Pancreas (tissue), 10 donors: ENCODE measurements at regions not wholly inside any gene's neighbourhood (a gene's known extent, or its start where the extent isn't known, plus 50 kb on each side); places are given as distances from the start of the nearest gene placed in this dataset.
"Not testable (repeated sequence)": the region's sequence is repeated elsewhere in the genome, so short reads cannot be mapped to it uniquely, and the experiment has no call there.

ENCODE experiments used
- ATAC-seq, 4 donors: fragments of 200-7000 bp; cut with Tn5 transposase; one replicate each; pipeline versions ENCODE4 v1.8.0 to v1.9.1; 2020; ENCODE audit warnings: mild to moderate bottlenecking in 4 of 4, moderate library complexity in 4 of 4
- DNase-seq, 6 donors: peaks; one replicate each; pipeline ENCODE4 v3.0.0-alpha.2; 2020
- FAIRE-seq: peaks from 2 replicates; lab custom pipeline; 2012; peaks lifted over from hg19 to GRCh38; lab: Jason Lieb, UNC
- H3K27ac ChIP-seq, 4 donors: fragments of 200-600 bp; sonication (generic); 1 replicate in 3 of 4; 2 replicates in 1 of 4; pipeline versions ENCODE4 v1.5.0 to v1.8.0; 2020
- H3K27me3 ChIP-seq, 4 donors: fragments of 200-600 bp; one replicate each; pipeline ENCODE4 v1.8.0; 2021
- H3K36me3 ChIP-seq, 3 donors: fragments of 200-600 bp; sonication (generic) in 1 of 3; one replicate each; pipeline versions ENCODE4 v1.5.0 to v1.8.0; 2020 to 2021
- H3K4me1 ChIP-seq, 3 donors: fragments of 200-600 bp; one replicate each; pipeline ENCODE4 v1.8.0; 2021
- H3K4me3 ChIP-seq, 4 donors: fragments of 200-600 bp; sonication (generic) in 2 of 4; one replicate each; pipeline versions ENCODE4 v1.5.0 to v1.8.0; 2020 to 2021
- H3K9me3 ChIP-seq, 4 donors: fragments of 200-600 bp; one replicate each; pipeline ENCODE4 v1.8.0; 2021
- CTCF ChIP-seq, 4 donors: fragments of 200-600 bp; sonication (generic) in 3 of 4; IDR thresholded peaks; one replicate each; pipeline versions ENCODE4 v1.5.0 to v1.8.0; 2021; ENCODE audit warnings: antibody characterized with exemption in 4 of 4
- WGBS, 2 donors: extraction: QIAGEN DNeasy Blood & Tissue Kit; methylation state at CpG; one replicate each; pipeline ENCODE4 v1.1.7; 2013; 5-methylcytosine and 5-hydroxymethylcytosine counted together
- intact Hi-C, 3 donors: fragments of 100-400 bp; cut with DNase I; formaldehyde crosslinking; loops; one replicate each; pipeline versions ENCODE4 v1.11.1 to v1.14.2; 2022
- donor health status: healthy with polysubstance abuse.
- donor health status: DM: no; HTN: no; CAD: no; lungs with moderate emphysema.
- donor health status: DM: no; HTN: no; CAD: no.
- donor health status: control.
- donor health status: control.
- donor health status: Bipolar disorder and iron deficiency.
- donor health status: DM: yes; HTN: yes; CAD: no.
- donor health status: DM: no; HTN: no; CAD: no.
- donor health status: DM: no; HTN: no; CAD: no.
- donor health status: DM: yes; HTN: yes; CAD: no.

DNA sequence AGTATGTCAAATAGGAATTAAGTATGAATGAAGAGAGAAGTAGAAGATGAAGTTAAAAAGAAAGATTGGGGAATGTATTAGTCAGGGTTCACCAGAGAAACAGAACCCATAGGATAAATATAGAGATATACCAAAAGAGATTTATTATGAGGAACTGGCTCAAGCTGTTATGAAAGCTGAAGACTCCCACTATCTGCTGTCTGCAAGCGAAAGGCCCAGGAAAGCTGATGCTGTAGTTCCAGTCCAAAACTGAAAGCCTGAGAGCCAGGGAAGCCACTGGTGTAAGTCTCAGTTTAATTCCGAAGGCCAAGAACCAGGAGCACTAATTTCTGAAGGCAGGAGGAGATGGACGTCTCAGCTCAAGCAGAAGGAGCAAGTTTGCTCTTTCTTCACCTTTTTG lies 200.9 kb upstream of the FN1 start:
- Histone ChIP-seq H3K4me3 (no peak overlapping the region), H3K36me3 (no peaks in the 10 kb centered on the region), H3K27ac (no peak overlapping the region), H3K9me3 (no peaks in the 10 kb centered on the region), H3K4me1 (no peaks in the 10 kb centered on the region), H3K27me3 (no peaks in the 10 kb centered on the region)
- ATAC-seq: no peak
- DNase-seq: no peak
- WGBS, 2 donors: 65 to 70% methylated on average over 3 of the region's 3 CpGs
- no peak for FAIRE-seq
- intact Hi-C loops: no loop called here
- TF ChIP-seq CTCF (IDR thresholded peaks at IDR 0.05): no peak

- 32 to 43% methylated on average over 2 of the region's 2 CpGs for WGBS, 2 donors
- intact Hi-C loops: no loop called here
- no peaks in the 10 kb centered on the region for H3K9me3 ChIP-seq
- no peaks in the 10 kb centered on the region for H3K4me1 ChIP-seq
- no peak for FAIRE-seq
- H3K27me3 ChIP-seq: no peaks in the 10 kb centered on the region
- H3K36me3 ChIP-seq: no peaks in the 10 kb centered on the region
- DNase-seq: no peak
- no peak overlapping the region for H3K27ac ChIP-seq
- no peak for TF ChIP-seq CTCF (IDR thresholded peaks at IDR 0.05)
- no peak for ATAC-seq
- no peak overlapping the region for H3K4me3 ChIP-seq
These were observed 199.9 kb upstream of the FN1 start for GRCh38 chr2:215635788-215636139.

- ATAC-seq: no peak
- FAIRE-seq: no peak
- no peak overlapping the region for H3K4me3 ChIP-seq
- no peaks in the 10 kb centered on the region for H3K9me3 ChIP-seq
- intact Hi-C loops: no loop called here
- TF ChIP-seq CTCF (IDR thresholded peaks at IDR 0.05): no peak
- H3K4me1 ChIP-seq: no peaks in the 10 kb centered on the region
- H3K27ac ChIP-seq: no peak overlapping the region
- H3K36me3 ChIP-seq: no peaks in the 10 kb centered on the region
- H3K27me3 ChIP-seq: no peaks in the 10 kb centered on the region
- no peak for DNase-seq
These were observed 199.4 kb upstream of the FN1 start for GRCh38 chr2:215635071-215635787.

DNA sequence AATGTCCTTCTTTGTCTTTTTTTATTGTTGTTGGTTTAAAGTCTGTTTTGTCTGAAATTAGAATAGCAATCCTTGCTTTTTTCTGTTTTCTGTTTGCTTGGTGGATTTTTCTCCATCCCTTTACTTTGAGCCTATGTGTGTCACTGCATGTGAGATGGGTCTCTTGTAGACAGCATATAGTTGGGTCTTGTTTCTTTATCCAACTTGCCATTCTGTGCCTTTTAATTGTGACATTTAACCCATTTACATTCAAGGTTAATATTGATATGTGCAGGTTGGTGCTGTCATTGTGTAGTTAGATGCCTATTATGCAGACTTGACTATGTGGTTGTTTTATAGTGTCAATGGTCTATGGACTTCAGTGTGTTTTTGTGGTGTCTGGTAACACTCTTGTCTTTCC lies 197.5 kb upstream of the FN1 start:
- intact Hi-C loops: no loop called here
- ATAC-seq (no peak), FAIRE-seq (no peak), DNase-seq (no peak)
- no peaks in the 10 kb centered on the region for H3K36me3 ChIP-seq
- TF ChIP-seq CTCF (IDR thresholded peaks at IDR 0.05): no peak
- no peaks in the 10 kb centered on the region for H3K4me1 ChIP-seq
- H3K27me3 ChIP-seq: no peaks in the 10 kb centered on the region
- H3K9me3 ChIP-seq: no peaks in the 10 kb centered on the region
- H3K27ac ChIP-seq: no peak overlapping the region
- H3K4me3 ChIP-seq: no peak overlapping the region

DNA sequence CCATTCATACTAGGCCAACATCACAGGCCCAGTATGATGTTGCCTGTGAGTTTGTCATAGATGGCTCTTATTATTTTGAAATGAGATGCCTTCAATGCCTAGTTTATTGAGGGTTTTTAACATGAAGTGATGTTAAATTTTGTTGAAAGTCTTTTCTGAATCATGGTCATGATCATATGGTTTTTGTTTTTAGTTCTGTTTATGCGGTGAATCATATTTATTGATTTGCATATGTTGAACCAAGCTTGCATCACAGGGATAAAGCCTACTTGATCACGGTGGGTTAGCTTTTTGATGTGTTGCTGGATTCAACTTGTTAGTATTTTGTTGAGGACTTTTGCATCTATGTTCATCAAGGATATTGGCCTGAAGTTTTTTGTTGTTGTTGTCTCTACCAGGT lies 195.8 kb upstream of the FN1 start:
- DNase-seq (no peak), ATAC-seq (no peak), FAIRE-seq (no peak)
- Histone ChIP-seq H3K27me3 (no peaks in the 10 kb centered on the region), H3K9me3 (no peaks in the 10 kb centered on the region), H3K36me3 (no peaks in the 10 kb centered on the region), H3K4me3 (no peak overlapping the region), H3K27ac (no peak overlapping the region), H3K4me1 (no peaks in the 10 kb centered on the region)
- intact Hi-C loops: no loop called here
- no peak for TF ChIP-seq CTCF (IDR thresholded peaks at IDR 0.05)
- 83 to 90% methylated on average over 2 of the region's 2 CpGs for WGBS, 2 donors

- DNase-seq, intact Hi-C loops, H3K4me3 ChIP-seq, ATAC-seq, FAIRE-seq, H3K27ac ChIP-seq, H3K27me3 ChIP-seq, H3K9me3 ChIP-seq, H3K4me1 ChIP-seq, H3K36me3 ChIP-seq: not testable (repeated sequence)
- WGBS, 2 donors: 88 to 90% methylated on average over 2 of the region's 2 CpGs
These were observed 194.9 kb upstream of the FN1 start for GRCh38 chr2:215630796-215631195.
